ENCODE measurements at regions not wholly inside any gene's neighbourhood (a gene's known extent, or its start where the extent isn't known, plus 50 kb on each side); places are given as distances from the start of the nearest gene placed in this dataset.

DNA sequence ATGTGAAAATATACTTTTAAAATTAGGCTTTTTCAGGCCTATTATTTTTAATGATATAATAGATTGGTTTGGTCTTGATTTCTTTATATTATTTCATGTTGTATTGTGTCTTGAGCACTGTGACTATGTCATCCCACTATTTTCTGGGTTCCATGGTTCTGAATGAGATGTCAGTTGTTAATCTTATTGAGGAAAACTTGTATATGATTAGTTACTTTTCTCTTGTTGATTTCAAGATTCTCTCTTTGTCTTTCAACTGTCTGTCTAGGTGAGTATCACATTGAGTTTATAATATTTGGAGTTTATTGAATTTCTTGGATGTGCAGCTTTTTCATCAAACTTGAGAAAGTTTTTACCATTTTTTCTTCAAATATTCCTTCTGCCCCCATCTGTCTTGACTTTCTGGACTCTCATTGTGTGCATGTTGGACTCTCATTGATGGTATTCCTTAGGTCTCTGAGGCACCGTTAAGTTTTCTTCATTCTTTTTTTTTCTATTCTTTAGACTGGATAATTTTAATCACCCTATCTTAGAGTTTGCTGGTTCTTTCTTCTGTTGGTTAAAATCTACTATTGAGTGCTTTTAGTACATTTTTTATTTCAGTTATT lies 175.8 kb downstream of the TMEM167A start:
- TF ChIP-seq, protein P1, sequence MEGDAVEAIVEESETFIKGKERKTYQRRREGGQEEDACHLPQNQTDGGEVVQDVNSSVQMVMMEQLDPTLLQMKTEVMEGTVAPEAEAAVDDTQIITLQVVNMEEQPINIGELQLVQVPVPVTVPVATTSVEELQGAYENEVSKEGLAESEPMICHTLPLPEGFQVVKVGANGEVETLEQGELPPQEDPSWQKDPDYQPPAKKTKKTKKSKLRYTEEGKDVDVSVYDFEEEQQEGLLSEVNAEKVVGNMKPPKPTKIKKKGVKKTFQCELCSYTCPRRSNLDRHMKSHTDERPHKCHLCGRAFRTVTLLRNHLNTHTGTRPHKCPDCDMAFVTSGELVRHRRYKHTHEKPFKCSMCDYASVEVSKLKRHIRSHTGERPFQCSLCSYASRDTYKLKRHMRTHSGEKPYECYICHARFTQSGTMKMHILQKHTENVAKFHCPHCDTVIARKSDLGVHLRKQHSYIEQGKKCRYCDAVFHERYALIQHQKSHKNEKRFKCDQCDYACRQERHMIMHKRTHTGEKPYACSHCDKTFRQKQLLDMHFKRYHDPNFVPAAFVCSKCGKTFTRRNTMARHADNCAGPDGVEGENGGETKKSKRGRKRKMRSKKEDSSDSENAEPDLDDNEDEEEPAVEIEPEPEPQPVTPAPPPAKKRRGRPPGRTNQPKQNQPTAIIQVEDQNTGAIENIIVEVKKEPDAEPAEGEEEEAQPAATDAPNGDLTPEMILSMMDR (IDR thresholded peaks at IDR 0.05) = no peak
- TF ChIP-seq POLR2A (IDR thresholded peaks at IDR 0.05) = no peak

Data from uterus (tissue), 2 donors.